Thyroid gland (tissue), 4 donors: ENCODE measurements at regions not wholly inside any gene's neighbourhood (a gene's known extent, or its start where the extent isn't known, plus 50 kb on each side); places are given as distances from the start of the nearest gene placed in this dataset.

Experiments
- DNase-seq, 2 donors: peaks; one replicate each; pipeline ENCODE4 v3.0.0-alpha.2; 2019
- H3K27ac ChIP-seq, 3 donors: fragments of 200-600 bp; sonication (generic); 1 replicate in 2 of 3; 2 replicates in 1 of 3; pipeline ENCODE4 v1.5.1; 2016 to 2019; ENCODE audit warnings: mild to moderate bottlenecking in 1 of 3, moderate library complexity in 1 of 3
- H3K27me3 ChIP-seq: fragments of 200-600 bp; sonication (generic); one replicate; pipeline ENCODE4 v1.5.1; 2019
- H3K36me3 ChIP-seq, 2 donors: fragments of 200-600 bp; sonication (generic); one replicate each; pipeline ENCODE4 v1.5.1; 2016 to 2019
- H3K4me1 ChIP-seq, 2 donors: fragments of 200-600 bp; sonication (generic); one replicate each; pipeline ENCODE4 v1.5.1; 2017 to 2019
- H3K4me3 ChIP-seq, 3 donors: fragments of 200-600 bp; sonication (generic); replicated peaks in 1 of 3; 1 replicate in 2 of 3; 2 replicates in 1 of 3; pipeline ENCODE4 v1.5.1; 2016; ENCODE audit warnings: mild to moderate bottlenecking in 1 of 3
- H3K9me3 ChIP-seq: fragments of 200-600 bp; sonication (generic); one replicate; pipeline ENCODE4 v1.5.1; 2017
- POLR2A ChIP-seq, 2 donors: fragments of 450-650 bp; IDR thresholded peaks; one replicate each; pipeline ENCODE4 v1.6.1; 2017; ENCODE audit warnings: antibody characterized with exemption in 2 of 2, mild to moderate bottlenecking in 2 of 2, moderate library complexity in 1 of 2
- WGBS, 2 donors: methylation state at CpG; one replicate each; pipeline ENCODE4 v1.1.5; 2017; 5-methylcytosine and 5-hydroxymethylcytosine counted together
- intact Hi-C: fragments of 100-400 bp; cut with DNase I; formaldehyde crosslinking; loops from one replicate; pipeline ENCODE4 v1.15.1; 2023
- TF ChIP-seq, protein P1 (sequence below), 6 experiments: fragments of 200-600 bp in 3 of 6; fragments of 450-650 bp in 3 of 6; sonication (generic) in 3 of 6; IDR thresholded peaks; one replicate each; pipeline ENCODE4 v1.5.1; 2016 to 2019; ENCODE audit warnings: antibody characterized with exemption in 6 of 6, mild to moderate bottlenecking in 2 of 6, inconsistent platforms in 1 of 6, moderate library complexity in 1 of 6

DNA sequence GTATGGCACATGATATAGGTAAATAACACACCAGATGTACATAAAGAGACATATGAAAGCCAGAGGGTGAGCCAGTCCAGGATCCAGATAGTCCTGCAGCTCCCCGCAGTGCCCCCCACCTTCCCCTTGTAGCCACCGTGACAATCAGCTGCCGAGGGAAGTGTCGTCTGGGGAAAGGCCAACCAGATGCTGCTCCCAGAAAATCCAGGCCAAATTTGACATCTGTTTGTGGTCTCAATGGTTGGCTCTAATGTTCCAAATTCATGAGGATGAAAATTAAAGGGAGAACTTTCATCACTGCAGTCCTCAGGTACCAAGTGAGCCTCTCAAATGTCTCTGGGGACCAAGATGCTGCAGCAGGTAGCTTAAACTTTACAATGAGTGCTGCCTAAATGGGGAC is 210.3 kb downstream of the PTEN start:
- no peak overlapping the region for H3K27ac ChIP-seq
- TF ChIP-seq, protein P1, sequence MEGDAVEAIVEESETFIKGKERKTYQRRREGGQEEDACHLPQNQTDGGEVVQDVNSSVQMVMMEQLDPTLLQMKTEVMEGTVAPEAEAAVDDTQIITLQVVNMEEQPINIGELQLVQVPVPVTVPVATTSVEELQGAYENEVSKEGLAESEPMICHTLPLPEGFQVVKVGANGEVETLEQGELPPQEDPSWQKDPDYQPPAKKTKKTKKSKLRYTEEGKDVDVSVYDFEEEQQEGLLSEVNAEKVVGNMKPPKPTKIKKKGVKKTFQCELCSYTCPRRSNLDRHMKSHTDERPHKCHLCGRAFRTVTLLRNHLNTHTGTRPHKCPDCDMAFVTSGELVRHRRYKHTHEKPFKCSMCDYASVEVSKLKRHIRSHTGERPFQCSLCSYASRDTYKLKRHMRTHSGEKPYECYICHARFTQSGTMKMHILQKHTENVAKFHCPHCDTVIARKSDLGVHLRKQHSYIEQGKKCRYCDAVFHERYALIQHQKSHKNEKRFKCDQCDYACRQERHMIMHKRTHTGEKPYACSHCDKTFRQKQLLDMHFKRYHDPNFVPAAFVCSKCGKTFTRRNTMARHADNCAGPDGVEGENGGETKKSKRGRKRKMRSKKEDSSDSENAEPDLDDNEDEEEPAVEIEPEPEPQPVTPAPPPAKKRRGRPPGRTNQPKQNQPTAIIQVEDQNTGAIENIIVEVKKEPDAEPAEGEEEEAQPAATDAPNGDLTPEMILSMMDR (IDR thresholded peaks at IDR 0.05) = no peak
- TF ChIP-seq POLR2A (IDR thresholded peaks at IDR 0.05) = no peak
- H3K27me3 ChIP-seq = no peaks in the 10 kb centered on the region
- no peak for DNase-seq
- H3K4me3 ChIP-seq = no peak overlapping the region
- H3K36me3 ChIP-seq = no peaks in the 10 kb centered on the region
- 76% methylated on average over 4 of the region's 4 CpGs for WGBS, 2 donors
- intact Hi-C loops = no loop called here
- H3K4me1 ChIP-seq = peaks cover 15 to 18% of the 10 kb centered on the region in 2 donors
- H3K9me3 ChIP-seq = no peaks in the 10 kb centered on the region

DNA sequence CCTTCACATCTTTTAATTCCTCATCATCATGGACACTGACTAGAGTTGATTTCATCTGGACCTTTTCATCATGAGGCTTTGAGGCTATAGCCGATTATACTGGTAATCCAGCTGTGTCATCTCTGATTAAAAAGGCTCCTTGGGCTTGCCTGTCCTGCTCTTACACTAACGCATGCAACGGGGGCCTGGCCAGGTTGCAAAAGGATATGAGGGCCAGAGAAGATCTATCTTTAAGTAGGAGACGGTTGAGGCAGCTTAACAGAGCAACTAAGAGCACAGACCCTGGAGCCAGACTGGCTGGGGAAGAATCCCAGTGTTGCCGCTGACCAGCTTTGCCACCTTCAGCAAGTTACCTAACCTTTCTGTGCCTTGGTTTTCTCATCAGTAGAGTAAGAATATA is 211.5 kb downstream of the PTEN start:
- Histone ChIP-seq H3K36me3 (no peaks in the 10 kb centered on the region), H3K27me3 (no peaks in the 10 kb centered on the region), H3K9me3 (no peaks in the 10 kb centered on the region), H3K27ac (no peak overlapping the region), H3K4me3 (no peak overlapping the region), H3K4me1 (peaks cover 22 to 27% of the 10 kb centered on the region in 2 donors)
- WGBS, 2 donors = 94 to 97% methylated on average over 5 of the region's 5 CpGs
- TF ChIP-seq, protein P1 (IDR thresholded peaks at IDR 0.05) = no peak
- no peak for TF ChIP-seq POLR2A (IDR thresholded peaks at IDR 0.05)
- intact Hi-C loops = no loop called here
- DNase-seq = no peak

DNA sequence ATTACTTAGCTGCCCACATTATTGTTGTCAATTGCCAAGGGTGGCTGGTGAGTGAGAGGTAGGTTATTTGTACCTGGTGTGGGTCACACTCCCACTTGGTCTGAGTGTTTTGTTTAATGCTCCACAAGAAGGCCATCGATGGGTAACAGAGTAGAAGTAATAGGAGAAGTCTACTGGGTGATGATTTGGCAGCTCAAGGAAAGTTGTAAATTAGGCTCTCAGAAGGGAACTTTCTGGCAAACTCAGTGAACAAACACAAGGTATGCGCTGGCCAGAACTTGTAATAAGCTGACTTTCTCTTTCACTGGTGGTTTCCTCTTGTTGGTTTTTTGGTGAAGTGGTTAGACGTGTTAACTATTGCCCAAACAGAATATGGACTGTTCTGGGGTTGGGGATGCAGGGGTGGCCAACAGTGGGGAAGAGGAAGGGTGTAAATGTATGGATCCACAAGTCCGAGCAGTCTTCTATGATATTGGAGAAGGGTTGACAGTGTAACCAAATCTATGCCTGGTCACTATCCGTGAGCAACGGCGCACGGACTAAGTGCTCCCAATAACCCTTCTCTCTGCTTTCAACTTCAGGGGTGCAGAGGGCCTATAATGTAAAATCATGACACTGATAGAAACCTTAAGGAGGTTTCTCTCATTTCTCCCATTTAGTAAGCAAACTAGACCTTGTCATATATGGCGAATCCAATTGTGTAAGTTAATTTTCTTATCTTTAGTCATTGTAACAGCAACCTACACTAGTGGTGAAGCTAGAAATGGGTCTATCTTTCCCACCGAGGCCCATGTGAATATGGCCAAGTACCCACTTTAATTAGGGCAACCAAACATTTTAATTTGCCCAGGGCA is 212.8 kb downstream of the PTEN start:
- H3K9me3 ChIP-seq = no peaks in the 10 kb centered on the region
- H3K27ac ChIP-seq = peak overlapping the region; percentile 2 to 53 (median 39)
- H3K4me3 ChIP-seq = no peak overlapping the region
- no peaks in the 10 kb centered on the region for H3K36me3 ChIP-seq
- 75% methylated on average over 10 of the region's 10 CpGs for WGBS, 2 donors
- DNase-seq = peak; percentile 20 to 28
- no peak for TF ChIP-seq POLR2A (IDR thresholded peaks at IDR 0.05)
- TF ChIP-seq, protein P1 (IDR thresholded peaks at IDR 0.05) = no peak
- no peaks in the 10 kb centered on the region for H3K27me3 ChIP-seq
- intact Hi-C loops = no loop called here
- H3K4me1 ChIP-seq = peaks cover 30% of the 10 kb centered on the region in 2 donors

DNA sequence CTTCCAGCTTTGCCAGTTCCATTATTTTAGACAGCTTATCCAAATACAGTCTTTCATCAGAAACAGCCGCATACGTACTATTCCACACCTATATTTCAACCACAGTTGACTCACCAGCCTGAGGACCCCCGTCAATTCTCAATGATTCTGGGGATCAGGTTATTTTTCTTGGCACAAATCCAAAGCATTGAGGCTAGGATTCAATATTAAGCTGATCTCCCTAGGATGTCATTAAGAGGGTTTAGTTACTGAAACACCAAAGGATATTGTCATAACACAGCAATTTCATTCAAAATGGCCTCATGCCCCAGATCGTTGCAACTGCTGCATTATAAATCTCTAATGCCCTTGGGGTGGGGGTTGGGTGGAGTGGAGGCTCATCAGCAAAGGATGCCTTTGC is 214.6 kb downstream of the PTEN start:
- no peaks in the 10 kb centered on the region for H3K9me3 ChIP-seq
- H3K36me3 ChIP-seq = no peaks in the 10 kb centered on the region
- WGBS, 2 donors = 87 to 88% methylated on average over 4 of the region's 4 CpGs
- no peak for DNase-seq
- intact Hi-C loops = no loop called here
- no peak for TF ChIP-seq POLR2A (IDR thresholded peaks at IDR 0.05)
- TF ChIP-seq, protein P1 (IDR thresholded peaks at IDR 0.05) = no peak
- H3K27ac ChIP-seq = no peak overlapping the region
- H3K4me3 ChIP-seq = no peak overlapping the region
- peaks cover 44 to 47% of the 10 kb centered on the region in 2 donors for H3K4me1 ChIP-seq
- no peaks in the 10 kb centered on the region for H3K27me3 ChIP-seq

DNA sequence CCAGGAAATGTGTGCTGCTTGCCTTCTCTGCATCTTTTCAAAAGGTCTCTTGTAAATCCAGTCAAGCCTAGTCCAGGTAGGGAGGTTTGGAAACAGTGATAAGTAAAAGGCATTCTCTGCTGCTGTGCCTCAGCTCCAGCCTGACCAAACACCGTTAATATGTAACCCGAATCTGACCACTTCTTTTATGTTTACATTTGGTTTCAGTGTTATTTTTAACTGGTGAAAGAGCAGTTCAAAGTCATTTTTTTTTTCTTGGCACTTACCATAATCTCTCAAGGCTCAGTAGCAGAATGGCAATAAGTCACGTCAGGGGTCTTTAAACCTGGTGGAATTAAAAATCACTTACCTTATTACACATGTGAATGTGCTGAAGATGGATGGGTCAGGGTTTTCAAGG is 216.8 kb downstream of the PTEN start:
- TF ChIP-seq, protein P1 (IDR thresholded peaks at IDR 0.05) = no peak
- no peak for TF ChIP-seq POLR2A (IDR thresholded peaks at IDR 0.05)
- DNase-seq = peak; percentile 46 to 52
- H3K9me3 ChIP-seq = no peaks in the 10 kb centered on the region
- H3K4me1 ChIP-seq = peaks cover 44 to 48% of the 10 kb centered on the region in 2 donors
- intact Hi-C loops = no loop called here
- H3K36me3 ChIP-seq = no peaks in the 10 kb centered on the region
- H3K27ac ChIP-seq = peak overlapping the region; percentile 59 to 76 (median 74)
- no peak overlapping the region for H3K4me3 ChIP-seq
- H3K27me3 ChIP-seq = no peaks in the 10 kb centered on the region
- WGBS, 2 donors = 5 to 11% methylated on average over 3 of the region's 3 CpGs
